GM19239 (cell line): ENCODE measurements at regions not wholly inside any gene's neighbourhood (a gene's known extent, or its start where the extent isn't known, plus 50 kb on each side); places are given as distances from the start of the nearest gene placed in this dataset.
"Not testable (repeated sequence)": the region's sequence is repeated elsewhere in the genome, so short reads cannot be mapped to it uniquely, and the experiment has no call there.

Source experiments
- DNase-seq: peaks from one replicate; pipeline ENCODE4 v3.0.0; 2011; ENCODE audit warnings: low spot score; ENCODE audit not compliant: insufficient read length
- FAIRE-seq: peaks from 2 replicates; lab custom pipeline; 2011; peaks lifted over from hg19 to GRCh38; lab: Jason Lieb, UNC

DNA sequence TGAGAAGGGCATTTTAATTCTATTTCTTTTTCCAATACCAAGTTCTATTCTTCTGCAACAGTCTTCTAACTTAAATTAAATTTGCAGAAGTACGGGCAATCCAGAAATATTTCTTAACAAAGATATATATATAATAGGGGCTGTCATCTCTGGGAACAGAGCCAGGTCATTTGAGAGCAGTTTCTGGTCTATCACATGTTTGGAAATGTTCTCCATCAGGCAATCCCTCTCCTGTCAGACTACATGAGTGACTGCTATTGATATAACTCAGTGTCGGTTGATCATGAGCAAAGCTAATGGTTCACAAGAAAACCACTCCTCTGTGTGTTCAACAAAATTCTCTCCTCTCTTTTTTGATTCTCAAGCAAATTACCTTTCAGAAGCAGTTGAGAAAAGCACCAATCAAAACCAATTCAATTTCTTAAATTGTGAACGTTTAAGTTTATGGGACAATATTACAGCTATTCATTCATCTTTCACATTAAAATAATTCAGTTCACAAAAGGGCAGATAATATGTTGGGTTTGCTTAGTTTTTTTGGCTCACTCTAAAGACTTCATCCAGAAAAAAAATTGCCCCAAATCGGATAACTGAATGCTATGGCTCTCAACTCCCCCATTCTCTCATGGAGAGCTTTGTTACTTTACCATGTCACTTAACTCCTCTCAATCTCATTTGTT lies 152.9 kb upstream of the TGFBR2 start:
- DNase-seq (no peak), FAIRE-seq (no peak)

DNA sequence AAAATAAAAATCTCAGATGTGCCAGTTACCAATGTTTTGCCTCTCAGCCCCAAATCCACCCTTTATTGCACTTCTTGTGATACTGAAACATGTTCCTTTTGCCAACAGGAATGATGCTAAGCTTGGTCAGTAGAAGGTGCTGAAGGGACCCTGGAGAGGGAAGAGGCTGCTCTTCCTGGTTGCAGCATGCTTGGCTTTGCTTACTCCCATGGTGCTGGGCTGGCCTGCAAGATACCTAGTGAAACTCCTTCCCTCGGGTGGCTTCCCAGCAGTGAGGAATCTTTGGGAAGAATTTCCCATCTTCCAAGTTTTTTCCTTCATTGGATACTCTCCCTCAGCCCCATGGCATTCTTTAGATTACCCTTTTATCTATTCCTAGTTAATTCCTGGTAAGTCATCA lies 151.8 kb upstream of the TGFBR2 start:
- DNase-seq = no peak
- FAIRE-seq = no peak

DNA sequence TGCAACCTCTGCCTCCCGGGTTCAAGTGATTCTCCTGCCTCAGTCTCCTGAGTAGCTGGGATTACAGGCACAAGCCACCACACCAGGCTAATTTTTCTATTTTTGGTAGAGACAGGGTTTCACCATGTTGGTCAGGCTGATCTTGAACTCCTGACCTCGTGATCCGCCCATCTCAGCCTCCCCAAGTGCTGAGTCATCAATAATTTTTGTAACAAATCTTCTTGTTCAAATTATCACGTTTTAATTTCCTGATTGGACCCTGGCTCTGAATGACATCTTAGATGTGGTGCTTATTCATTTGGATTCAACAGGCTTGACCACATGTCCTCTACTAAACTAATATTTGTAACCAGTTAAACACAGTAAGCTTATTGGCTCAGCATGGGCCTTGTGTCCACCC lies 151.3 kb upstream of the TGFBR2 start:
- FAIRE-seq, DNase-seq: not testable (repeated sequence)

DNA sequence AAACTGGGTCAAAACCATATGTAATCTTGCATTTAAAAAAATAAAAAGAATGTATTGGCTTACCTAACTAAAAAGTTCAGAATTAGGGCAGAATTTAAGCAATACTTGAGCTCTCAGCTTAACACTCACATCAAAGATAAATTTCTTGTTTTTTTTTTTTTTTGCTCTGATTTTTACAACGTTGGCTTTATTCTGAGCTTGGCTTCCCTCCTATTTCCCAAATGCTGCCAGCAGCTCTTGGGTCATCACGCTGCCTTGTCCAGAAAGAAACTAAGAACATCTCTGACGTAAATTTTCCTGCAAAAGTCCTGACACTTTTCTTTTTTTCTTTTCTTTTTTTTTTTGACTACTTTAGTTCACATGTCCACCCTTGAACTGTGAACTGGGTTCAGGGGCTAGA lies 150.6 kb upstream of the TGFBR2 start:
- FAIRE-seq = no peak
- no peak for DNase-seq

DNA sequence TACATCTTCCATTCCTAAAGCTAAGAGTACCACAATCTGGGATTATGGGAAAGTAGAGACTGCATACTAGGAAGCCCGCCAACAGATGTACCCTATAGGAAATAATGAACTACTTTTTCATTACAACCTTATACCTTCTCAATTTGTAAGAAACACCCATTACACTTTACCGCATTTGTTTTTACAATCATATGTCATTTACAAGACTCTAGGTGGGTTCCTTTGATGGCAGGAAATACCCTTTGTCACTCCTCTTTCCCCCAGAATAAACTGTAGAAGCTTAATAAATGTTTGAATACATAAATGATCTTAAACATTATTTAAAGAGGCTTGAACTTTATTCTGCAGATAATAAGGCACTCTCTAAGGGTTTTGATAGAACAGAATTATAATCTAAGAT lies 150.1 kb upstream of the TGFBR2 start:
- DNase-seq (no peak), FAIRE-seq (no peak)

DNA sequence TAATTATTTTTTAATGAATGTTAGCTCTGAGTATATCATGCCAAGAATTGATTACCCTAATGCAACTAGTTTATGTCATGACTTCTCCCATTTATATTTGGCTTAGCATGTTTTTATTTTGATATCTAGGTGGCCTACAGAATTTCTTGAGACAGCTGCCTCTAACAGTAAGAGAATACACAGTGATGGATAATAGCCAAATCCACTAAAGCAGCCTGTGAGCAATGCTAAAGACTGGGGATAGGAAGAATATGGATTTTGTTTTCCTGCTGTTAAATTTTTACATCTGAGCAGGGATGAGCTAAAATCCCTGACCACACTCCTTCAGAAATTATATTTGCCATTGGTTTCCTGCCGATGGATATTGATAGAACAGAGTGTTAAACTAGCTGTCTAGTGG lies 149.3 kb upstream of the TGFBR2 start:
- FAIRE-seq = no peak
- no peak for DNase-seq

DNA sequence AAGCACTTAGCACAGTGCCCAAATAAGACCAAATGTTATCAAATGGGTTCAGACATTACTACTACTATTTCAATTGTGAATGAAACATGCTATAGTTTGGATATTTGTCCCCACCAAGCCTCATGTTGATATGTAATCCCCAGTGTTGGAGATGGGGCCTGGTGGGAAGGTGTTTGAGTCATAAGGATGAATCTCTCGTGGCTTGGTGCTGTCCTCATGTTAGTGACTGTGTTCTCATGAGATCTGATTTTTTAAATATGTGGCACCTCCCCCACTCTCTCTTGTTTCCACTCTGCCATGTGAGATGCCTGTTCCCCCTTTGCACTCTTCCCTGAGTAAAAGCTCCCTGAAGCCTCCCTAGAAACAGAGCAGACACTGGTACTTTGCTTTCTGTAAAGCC lies 148.7 kb upstream of the TGFBR2 start:
- FAIRE-seq (no peak), DNase-seq (no peak)

DNA sequence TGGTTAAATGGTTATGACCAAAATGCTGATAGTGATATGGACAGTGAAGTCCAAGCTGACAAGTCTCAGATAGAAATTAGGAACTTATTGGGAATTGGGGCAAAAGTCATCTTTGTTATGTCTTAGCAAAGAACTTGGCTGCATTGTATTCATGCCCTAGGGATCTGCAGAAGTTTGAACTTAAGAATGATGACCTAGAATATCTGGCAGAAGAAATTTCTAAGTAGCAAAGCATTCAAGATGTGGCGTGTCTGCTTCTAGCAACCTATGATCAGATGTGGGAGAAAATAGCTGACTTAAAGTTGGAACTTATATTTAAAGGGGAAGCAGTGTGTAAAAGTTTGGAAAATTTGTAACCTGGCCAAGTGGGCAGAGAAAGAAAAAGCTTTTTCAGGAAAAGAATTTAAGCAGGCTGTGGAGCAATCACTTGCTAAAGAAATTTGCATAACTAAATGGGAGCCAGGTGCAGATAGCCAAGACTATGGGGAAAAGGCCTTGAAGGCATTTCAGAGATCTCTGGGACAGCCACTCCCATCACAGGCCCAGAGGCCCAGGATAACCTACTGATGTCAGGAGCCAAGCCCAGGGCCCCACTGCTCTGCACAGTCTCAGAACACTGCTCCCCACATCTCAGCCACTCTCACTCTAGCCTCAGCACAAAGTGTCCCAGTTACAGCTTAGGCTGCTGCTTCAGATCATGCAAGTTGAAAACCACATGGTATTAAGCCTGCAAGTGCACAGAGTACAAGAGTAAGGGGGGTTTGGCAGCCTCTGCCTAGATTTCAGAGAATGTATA lies 147.8 kb upstream of the TGFBR2 start:
- no peak for DNase-seq
- no peak for FAIRE-seq

DNA sequence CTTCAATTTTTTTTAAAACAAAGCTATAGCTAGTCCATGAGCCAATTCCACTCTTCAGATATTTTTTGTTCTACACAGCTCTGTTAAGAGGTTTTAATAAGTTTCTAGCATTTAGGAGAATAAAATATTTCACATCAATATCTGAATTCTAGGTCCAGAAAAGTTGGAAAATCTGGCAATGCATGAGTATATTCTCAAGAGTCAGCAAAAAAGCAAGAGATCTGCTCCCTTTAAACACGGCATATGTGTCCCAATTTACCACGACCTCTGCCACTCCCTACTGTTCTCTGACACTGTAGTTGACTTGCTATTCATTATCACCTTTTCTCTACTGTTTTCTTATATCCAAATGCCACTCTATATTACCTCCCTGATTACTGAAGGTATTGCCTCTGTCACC lies 145.1 kb upstream of the TGFBR2 start:
- DNase-seq (no peak), FAIRE-seq (no peak)

DNA sequence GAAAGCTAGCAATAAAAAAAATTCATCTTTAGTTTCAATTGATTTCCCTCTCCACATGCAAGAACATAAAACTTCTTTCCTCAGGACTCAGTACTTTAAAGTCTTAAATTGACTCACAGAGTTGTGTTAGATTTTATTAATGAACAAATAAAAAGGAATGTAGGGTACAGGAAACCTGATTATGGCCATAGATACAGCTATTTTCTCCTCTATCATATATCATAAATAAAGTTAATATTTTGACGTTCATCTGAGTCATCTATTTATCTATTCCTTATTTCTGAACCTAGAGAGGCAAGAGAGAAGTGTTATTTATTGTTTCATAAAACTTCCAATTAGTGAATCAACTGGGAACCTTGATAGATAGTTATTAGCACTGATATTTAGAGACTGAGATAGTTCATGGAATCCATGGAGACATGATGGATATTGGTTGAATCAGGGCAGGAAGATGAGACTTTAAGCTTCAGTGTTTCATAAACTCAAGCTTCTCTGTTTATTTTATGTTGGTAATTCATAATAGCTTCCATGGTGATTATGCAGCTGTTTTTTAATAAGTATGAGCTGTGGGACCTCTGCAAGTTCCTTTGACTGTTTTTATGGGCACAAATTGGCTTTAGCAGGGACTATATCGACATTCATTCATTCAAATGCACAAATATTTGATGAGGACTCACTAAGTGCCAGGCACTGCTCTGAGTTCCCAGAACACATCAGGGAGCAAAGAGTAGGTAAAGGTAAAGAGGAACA lies 143.5 kb upstream of the TGFBR2 start:
- FAIRE-seq (no peak), DNase-seq (no peak)

DNA sequence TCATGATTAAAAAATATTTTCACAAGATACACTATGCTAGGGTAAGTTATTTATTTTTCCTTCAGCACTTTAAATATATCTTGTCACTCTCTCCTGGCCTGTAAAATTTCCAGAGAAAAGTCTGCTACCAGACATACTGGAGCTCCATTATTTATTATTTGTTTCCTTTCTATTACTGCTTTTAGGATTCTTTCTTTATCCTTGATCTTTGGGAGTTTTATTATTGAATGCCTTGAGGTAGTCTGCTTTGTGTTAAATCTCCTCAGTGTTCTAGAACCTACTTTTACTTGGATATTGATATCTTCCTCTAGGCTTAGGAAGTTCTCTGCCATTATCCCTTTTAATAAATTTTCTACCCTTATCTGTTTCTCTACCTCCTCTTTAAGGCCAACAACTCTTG lies 142.0 kb upstream of the TGFBR2 start:
- DNase-seq (no peak), FAIRE-seq (no peak)

DNA sequence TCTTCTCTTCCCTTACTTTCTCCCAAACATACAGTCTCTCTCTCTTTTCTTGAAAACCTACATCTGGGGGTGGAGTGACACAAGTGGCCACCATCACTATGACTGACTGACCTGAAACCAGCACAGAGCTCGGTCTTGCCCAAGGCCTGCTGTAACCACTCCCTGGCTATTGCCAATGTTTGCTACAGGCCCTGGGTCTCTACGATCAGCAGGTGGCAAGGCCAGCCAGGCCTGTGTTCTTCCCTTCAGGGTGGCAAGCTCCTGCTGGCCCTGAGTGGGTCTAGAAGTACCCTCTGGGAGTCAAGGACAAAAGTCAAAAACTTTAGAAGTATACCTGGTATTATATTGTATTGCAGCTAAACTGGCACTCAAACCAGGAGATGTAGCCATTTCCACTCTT lies 140.9 kb upstream of the TGFBR2 start:
- DNase-seq (no peak), FAIRE-seq (no peak)

DNA sequence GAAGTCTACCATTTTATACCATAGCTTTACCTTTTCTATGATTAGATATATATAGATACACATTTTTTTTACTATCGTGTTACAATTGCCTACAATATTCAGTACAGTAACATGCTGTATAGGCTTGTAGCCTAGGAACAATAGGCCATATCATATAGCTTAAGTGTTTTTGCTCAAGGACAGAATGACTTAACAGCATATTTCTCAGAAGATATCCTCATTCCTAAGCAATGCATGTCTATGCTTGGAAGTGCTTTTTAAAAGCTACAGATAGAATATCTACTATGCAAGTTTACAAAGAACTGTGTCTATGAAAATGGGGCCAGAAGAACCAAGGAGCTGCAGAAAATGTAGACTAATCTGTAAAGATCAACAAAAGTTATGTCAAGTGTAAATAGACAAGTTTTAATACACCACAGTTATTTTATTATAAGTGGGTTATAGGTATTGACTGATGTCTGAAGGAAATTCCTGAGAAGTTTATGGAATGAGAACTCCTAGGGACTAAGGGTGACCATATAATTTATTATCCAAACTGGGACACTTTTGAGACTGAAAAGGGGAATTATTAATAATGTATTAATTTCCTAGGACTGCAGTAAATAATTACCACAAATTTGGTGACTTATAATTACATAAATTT lies 138.7 kb upstream of the TGFBR2 start:
- FAIRE-seq (no peak), DNase-seq (no peak)

DNA sequence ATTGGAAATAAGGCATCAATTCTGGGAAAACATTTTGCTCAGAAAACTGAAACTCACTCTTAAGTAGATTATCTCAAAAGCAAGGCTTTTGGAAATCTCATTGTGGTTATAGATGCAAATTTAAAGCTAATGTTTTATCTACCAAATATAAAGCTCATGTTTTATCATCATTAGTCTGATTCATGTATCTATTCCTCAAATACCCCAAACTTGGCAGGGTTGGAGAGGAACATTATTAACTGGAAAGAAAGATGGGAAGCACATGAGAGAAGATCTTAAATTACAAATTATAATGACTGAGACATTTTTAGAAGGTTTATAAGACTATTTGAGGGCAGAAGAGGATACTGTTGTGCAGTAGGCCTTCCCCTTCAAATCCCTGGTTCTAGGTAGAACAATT lies 137.3 kb upstream of the TGFBR2 start:
- FAIRE-seq = no peak
- no peak for DNase-seq

DNA sequence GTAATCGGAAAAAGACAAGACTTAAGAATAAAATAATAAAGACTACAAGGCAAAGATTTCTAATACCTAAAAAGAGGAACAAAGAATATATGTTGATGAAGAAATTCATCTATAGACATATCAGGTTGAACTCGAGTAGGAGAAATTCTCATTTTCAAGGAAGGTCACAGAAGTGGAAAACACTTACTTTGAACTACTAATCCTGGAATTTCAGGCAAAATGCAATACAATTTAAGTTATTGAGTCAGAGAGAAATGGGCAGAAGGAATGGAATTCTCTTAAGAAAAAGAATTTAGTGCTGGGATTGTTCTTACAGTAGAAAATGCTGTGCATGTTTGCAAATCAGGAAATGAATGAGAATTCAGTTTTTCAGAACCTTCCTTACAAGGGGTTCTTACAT lies 135.9 kb upstream of the TGFBR2 start:
- FAIRE-seq (no peak), DNase-seq (no peak)

DNA sequence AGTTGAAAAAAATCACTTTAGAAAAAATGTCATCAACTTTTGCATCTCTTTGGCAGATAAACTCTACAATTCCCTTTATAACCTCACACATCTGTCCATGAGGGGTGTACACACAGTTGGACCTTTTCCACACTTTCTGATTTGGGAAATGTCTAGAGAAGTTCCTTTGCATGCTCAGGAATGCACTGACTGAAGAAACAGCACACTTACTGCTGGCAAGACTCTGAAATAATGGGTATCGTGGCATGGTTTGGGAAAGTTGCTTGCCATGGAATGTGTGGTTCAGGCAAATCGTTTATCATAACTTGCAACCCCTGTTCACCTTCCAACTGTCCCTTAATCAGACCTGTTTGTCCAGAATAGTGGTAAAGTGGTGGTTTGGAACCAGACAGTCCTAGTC lies 135.3 kb upstream of the TGFBR2 start:
- no peak for FAIRE-seq

DNA sequence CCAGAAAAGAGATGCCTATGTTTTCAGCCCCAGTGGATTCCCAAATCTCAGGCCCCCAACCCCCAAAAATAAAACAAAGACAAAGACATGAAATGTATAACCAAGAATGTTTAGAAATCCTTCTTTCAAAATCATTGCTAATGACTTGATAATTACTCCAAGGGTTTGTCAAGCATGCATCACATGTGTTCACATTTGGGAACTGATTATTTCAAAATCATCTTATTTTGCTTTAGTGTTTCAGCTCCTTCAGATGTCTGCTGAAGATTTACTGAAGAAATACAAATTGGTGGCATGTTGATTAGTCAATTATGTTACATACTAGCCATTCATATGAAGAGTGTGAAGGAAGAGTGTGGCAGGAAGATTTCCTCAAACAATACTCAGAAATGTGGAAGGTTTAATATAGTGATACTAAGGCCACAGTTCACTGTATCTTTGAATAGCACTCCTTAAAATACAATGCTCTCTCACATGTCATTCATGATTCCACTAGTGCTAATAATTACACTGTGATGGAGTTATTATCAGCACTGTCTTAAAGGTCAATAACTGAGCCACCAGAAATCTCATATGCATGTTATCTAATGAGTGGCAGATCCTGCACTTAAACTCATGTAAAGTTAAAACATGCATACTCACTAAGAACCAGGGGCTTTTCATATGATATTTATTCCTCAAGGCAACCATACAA lies 134.5 kb upstream of the TGFBR2 start:
- FAIRE-seq (no peak), DNase-seq (no peak)

More for the DNA sequence above, 135.3 kb upstream of the TGFBR2 start:
- DNase-seq = no peak

DNA sequence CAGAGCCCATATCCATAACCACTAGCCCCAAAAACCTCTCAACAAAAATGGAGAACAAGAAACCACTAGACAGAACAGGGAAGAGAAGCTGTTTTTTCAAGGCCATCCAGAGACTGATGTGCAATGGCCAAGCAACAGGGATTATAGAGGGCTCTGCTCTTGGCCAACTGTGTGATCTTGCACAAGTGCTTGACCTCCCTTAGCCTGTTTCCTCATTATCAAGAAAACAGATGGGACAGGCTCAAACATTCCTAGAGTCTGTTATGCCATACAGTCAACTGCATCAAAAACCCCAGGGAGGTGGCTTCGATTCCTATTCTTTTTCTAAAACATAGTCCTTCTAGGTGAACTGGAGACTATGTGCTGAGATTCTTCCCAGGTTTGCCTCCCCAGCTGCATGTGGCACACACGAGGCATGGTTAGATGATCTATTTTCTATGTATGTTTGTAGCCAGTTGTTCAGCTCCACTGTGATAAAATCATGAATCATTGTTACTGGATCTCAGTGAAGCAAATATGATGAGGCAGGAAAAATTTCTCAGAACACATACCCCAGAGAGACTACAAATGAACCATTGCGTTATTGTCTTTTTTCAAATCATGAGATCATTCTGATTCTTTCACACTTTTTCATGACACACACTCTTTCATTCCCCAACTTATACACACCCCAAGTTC lies 132.9 kb upstream of the TGFBR2 start:
- DNase-seq (no peak), FAIRE-seq (no peak)

DNA sequence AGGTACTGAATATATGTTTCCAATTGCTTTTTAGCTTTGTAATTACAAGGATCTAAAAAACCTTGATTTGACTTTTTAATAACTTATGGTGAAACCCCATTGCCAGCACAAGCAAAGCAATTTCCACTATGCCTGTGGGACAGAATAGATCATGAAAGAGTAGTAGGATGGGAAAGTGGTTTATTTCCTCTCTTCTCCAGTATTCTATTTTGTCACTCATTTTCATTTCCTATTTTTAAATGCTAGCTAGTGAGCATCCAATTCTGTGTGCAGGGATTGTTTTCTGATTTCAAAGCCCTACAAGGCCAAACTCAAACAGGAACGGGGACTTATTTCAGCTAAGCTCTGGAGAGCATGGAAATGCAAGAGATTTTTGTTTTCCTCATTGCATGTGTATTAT lies 132.0 kb upstream of the TGFBR2 start:
- DNase-seq = no peak
- no peak for FAIRE-seq
